ENCODE measurements at regions not wholly inside any gene's neighbourhood (a gene's known extent, or its start where the extent isn't known, plus 50 kb on each side); places are given as distances from the start of the nearest gene placed in this dataset.
"Not testable (repeated sequence)": the region's sequence is repeated elsewhere in the genome, so short reads cannot be mapped to it uniquely, and the experiment has no call there.

- no peak for DNase-seq (ENCODE audit: low spot score)
- Histone ChIP-seq H3K4me3 (no peak overlapping the region), H3K4me2 (no peak overlapping the region), H3F3A (ENCODE audit: low read depth) (no peaks in the 10 kb centered on the region), H3K79me2 (ENCODE audit: low read depth) (no peaks in the 10 kb centered on the region), H3K9me3 (ENCODE audit: low read depth) (no peaks in the 10 kb centered on the region), H4K20me1 (ENCODE audit: low read depth) (no peaks in the 10 kb centered on the region), H3K9ac (no peak overlapping the region), H3K27ac (no peak overlapping the region), H2AFZ (replicated peaks) (no peak overlapping the region), H3K4me1 (no peaks in the 10 kb centered on the region), H3K27me3 (no peaks in the 10 kb centered on the region), H3K36me3 (no peaks in the 10 kb centered on the region)
- no peaks in the 10 kb centered on the region for H3K36me3 Mint-ChIP-seq
- H3K9me3 Mint-ChIP-seq = peaks cover 4% of the 10 kb centered on the region
- no peak overlapping the region for H3K27ac Mint-ChIP-seq
- H3K4me3 Mint-ChIP-seq = no peak overlapping the region
- TF ChIP-seq EZH2phosphoT487 (IDR thresholded peaks at IDR 0.05) (no peak), CTCF (IDR thresholded peaks at IDR 0.05) (no peak), EZH2 (IDR thresholded peaks at IDR 0.05) (no peak)
- H3K27me3 Mint-ChIP-seq (ENCODE audit: insufficient read depth, low read depth) = no peaks in the 10 kb centered on the region
- H3K4me1 Mint-ChIP-seq = no peaks in the 10 kb centered on the region
Measured at GRCh38 chr18:30792051-30792450, 250.5 kb downstream of the DSC3 start.

- H4K20me1 ChIP-seq (ENCODE audit: low read depth); H3K9me3 Mint-ChIP-seq; H3K4me1 ChIP-seq; H3K9ac ChIP-seq; DNase-seq (ENCODE audit: low spot score); H3F3A ChIP-seq (ENCODE audit: low read depth); H2AFZ ChIP-seq (replicated peaks); H3K4me3 ChIP-seq; H3K4me1 Mint-ChIP-seq; H3K27ac ChIP-seq; H3K27me3 Mint-ChIP-seq (ENCODE audit: insufficient read depth, low read depth); H3K4me3 Mint-ChIP-seq; H3K36me3 Mint-ChIP-seq; H3K4me2 ChIP-seq; H3K27me3 ChIP-seq; H3K27ac Mint-ChIP-seq; H3K79me2 ChIP-seq (ENCODE audit: low read depth); H3K9me3 ChIP-seq (ENCODE audit: low read depth); H3K36me3 ChIP-seq: not testable (repeated sequence)
Measured at GRCh38 chr18:30788411-30788991, 254.0 kb downstream of the DSC3 start.

GRCh38 chr18:30787410-30787809, 255.1 kb downstream of the DSC3 start:
- H2AFZ ChIP-seq (replicated peaks) = no peak overlapping the region
- Mint-ChIP-seq H3K36me3 (no peaks in the 10 kb centered on the region), H3K27me3 (ENCODE audit: insufficient read depth, low read depth) (no peaks in the 10 kb centered on the region), H3K27ac (no peak overlapping the region), H3K4me3 (no peak overlapping the region), H3K4me1 (no peaks in the 10 kb centered on the region), H3K9me3 (peaks cover 11% of the 10 kb centered on the region)
- no peaks in the 10 kb centered on the region for H3K4me1 ChIP-seq
- no peaks in the 10 kb centered on the region for H3K27me3 ChIP-seq
- no peaks in the 10 kb centered on the region for H3K36me3 ChIP-seq
- TF ChIP-seq EZH2phosphoT487 (IDR thresholded peaks at IDR 0.05) = no peak
- no peak overlapping the region for H3K27ac ChIP-seq
- H3K9me3 ChIP-seq (ENCODE audit: low read depth) = no peaks in the 10 kb centered on the region
- DNase-seq (ENCODE audit: low spot score) = no peak
- H3K79me2 ChIP-seq (ENCODE audit: low read depth) = no peaks in the 10 kb centered on the region
- H3K9ac ChIP-seq = no peak overlapping the region
- no peak overlapping the region for H3K4me2 ChIP-seq
- no peaks in the 10 kb centered on the region for H4K20me1 ChIP-seq (ENCODE audit: low read depth)
- H3F3A ChIP-seq (ENCODE audit: low read depth) = no peaks in the 10 kb centered on the region
- H3K4me3 ChIP-seq = no peak overlapping the region

GRCh38 chr18:30781601-30782000, 260.9 kb downstream of the DSC3 start:
- TF ChIP-seq CTCF (IDR thresholded peaks at IDR 0.05) = no peak
- no peak for TF ChIP-seq EZH2 (IDR thresholded peaks at IDR 0.05)
- TF ChIP-seq EZH2phosphoT487 (IDR thresholded peaks at IDR 0.05) = no peak
- Mint-ChIP-seq H3K36me3 (no peaks in the 10 kb centered on the region), H3K4me1 (no peaks in the 10 kb centered on the region), H3K27ac (no peak overlapping the region), H3K27me3 (ENCODE audit: insufficient read depth, low read depth) (no peaks in the 10 kb centered on the region), H3K4me3 (no peak overlapping the region), H3K9me3 (peaks cover 14% of the 10 kb centered on the region)
- Histone ChIP-seq H3K79me2 (ENCODE audit: low read depth) (no peaks in the 10 kb centered on the region), H3K4me2 (no peak overlapping the region), H3K4me1 (no peaks in the 10 kb centered on the region), H3K27me3 (no peaks in the 10 kb centered on the region), H3K9ac (no peak overlapping the region), H4K20me1 (ENCODE audit: low read depth) (no peaks in the 10 kb centered on the region), H3K4me3 (no peak overlapping the region), H3F3A (ENCODE audit: low read depth) (no peaks in the 10 kb centered on the region), H3K36me3 (no peaks in the 10 kb centered on the region), H3K9me3 (ENCODE audit: low read depth) (peaks cover 4% of the 10 kb centered on the region), H2AFZ (replicated peaks) (no peak overlapping the region), H3K27ac (no peak overlapping the region)
- no peak for DNase-seq (ENCODE audit: low spot score)
